Skin of body (tissue), 1 donor: ENCODE measurements at regions not wholly inside any gene's neighbourhood (a gene's known extent, or its start where the extent isn't known, plus 50 kb on each side); places are given as distances from the start of the nearest gene placed in this dataset.

Experiments
- DNase-seq: peaks from one replicate; lab custom pipeline; 2025; lab: John Stamatoyannopoulos, UW

GRCh38 chr17:68812876-68813584 is 142.2 kb downstream of the ABCA8 start:
- DNase-seq = peak; percentile 67

- DNase-seq = no peak
Measured at GRCh38 chr17:68809148-68809547, 146.0 kb downstream of the ABCA8 start.

GRCh38 chr17:68807998-68808772 is 147.0 kb downstream of the ABCA8 start:
- peak; percentile 82 for DNase-seq

DNA sequence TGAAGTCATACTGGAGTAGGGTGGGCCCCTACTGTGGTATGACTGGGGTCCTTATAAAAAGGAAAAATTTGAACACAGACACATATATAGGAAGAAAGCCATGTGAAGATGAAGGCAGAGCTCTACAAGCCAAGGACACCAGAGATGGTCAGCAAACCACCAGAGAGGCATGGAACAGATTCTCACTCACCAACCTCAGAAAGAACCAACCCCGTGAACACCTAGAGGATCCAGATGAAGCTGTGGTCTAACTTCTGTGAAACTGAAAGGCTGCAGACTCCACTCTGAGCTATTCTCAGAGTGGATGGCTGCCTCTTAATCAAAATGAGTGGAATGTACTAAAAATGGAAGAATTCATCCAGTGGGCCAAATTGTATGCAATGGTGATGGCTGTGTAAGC is 149.6 kb downstream of the ABCA8 start:
- no peak for DNase-seq

GRCh38 chr17:68804777-68805520 is 150.2 kb downstream of the ABCA8 start:
- no peak for DNase-seq

- no peak for DNase-seq
Measured at GRCh38 chr17:68803164-68803929, 151.8 kb downstream of the ABCA8 start.

- peak; percentile 61 for DNase-seq
Measured at GRCh38 chr17:68801335-68802247, 153.6 kb downstream of the ABCA8 start.

- peak; percentile 83 for DNase-seq
Measured at GRCh38 chr17:68800751-68801150, 154.4 kb downstream of the ABCA8 start.

GRCh38 chr17:68794636-68795434 is 160.4 kb downstream of the ABCA8 start:
- peak; percentile 94 for DNase-seq

- no peak for DNase-seq
Measured at GRCh38 chr17:68792873-68793272, 162.3 kb downstream of the ABCA8 start.

DNA sequence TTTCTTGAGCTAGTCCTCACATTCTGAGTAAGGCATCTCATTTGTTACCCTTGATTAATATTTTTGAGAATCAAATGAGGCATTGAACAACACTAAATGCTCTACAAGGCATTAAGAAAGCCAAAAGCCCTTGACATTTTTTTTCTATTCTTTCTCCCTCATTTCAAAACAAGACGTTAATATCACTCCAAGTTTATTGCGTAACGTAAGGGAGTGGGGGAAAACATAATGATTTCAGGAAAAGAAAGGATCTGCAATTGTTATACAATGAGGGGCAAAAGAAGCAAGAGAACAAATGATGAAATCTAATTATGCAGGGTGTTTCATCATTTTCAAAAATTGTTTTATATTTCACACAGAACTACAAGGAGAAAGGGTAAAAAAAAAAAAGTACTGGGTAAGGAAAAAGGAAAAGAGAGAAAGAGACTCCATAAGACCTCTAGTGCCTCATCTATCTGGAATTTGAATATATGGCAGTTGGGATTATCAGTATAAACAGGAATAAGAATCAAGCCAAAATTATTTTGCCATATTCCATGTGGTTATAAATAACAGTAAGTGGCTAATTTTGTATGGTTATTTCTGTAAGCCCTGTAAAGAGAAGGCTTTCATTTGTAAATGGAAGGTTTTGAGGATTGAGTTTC is 163.0 kb downstream of the ABCA8 start:
- peak; percentile 76 for DNase-seq

GRCh38 chr17:68790931-68791330 is 164.3 kb downstream of the ABCA8 start:
- peak; percentile 82 for DNase-seq

DNA sequence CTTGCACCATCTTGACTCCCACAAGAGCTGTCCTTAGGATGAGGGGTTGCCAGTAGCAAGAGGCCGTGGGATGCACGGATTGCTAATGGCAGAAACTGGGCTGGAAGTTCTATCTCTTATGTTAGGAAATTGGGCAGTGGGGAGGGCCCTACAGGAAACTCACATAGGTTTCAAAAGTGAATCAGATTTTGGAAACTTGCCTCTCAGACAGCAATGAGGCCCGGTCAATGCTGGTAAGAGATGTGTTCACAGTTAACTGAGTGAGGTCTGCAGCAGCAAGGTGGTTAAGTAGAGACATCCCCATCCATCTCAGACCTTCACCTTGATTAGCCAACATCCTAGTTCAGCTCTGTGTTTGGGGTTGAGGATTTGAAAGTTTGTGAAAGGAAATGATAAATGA is 164.7 kb downstream of the ABCA8 start:
- DNase-seq = peak; percentile 25

- no peak for DNase-seq
Measured at GRCh38 chr17:68789203-68789962, 165.8 kb downstream of the ABCA8 start.

DNA sequence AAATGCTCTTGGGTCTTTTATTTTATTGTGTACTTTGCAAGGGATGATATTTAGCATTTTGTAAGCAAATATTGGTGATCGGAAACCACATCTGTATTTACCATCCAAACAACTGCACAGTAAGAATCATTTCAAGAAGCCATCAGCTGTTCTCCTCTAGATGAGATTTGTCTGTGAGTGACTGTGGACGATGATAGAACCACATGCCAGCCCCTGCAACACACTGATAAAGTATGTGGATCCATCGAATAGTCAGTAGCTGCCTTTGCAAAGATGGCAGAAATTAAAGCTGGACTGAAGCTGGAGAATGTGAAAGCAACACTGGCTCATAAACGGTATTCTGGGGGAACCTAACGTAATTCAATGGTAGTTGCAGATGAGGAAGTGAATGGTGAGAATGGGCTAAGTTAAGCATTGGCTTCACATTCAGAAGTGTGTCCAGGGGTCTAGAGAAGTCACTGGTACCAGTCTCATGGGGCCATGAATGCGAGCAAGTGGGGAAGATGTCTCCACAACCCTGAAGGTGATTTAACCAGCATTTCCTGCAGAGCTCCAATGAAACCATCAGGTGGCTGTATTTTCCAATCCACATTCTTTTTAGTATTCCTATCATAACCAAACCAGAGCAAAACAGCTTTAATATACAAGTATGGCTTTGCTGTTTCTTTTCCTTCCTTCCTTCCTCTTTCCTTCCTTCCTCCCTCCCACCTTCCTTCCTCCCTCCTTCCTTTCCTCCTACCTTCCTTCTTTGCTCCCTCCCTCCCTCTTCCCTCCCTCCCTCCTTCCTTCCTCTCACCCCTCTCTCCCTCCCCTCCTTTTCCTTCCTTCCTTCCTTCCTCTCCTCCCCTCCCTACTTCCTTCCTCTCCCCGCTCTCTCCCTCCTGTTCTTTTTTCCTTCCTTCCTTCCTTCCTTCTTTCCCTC is 169.4 kb downstream of the ABCA8 start:
- DNase-seq = no peak

- no peak for DNase-seq
Measured at GRCh38 chr17:68784431-68784830, 170.8 kb downstream of the ABCA8 start.

DNA sequence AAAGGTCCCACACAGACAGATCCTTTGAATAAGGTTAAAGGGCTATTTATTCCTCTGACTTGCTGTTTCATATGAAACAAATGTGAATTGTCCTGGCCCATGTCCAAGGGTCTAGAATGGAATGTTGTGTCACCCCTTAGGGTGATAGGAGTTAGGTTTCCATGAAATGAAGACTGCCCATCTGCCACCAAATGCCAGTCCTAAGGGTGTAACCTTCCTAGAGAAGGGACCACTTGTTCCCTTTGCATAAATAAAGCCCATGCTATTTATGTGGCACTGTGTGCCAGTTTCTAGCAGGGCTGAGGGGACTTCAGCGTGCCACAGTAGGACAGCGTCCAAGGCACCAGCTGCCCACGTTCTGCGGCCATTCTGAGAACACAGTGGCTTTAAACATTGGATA is 171.3 kb downstream of the ABCA8 start:
- DNase-seq = peak; percentile 31
